ENCODE measurements at regions not wholly inside any gene's neighbourhood (a gene's known extent, or its start where the extent isn't known, plus 50 kb on each side); places are given as distances from the start of the nearest gene placed in this dataset.
"Not testable (repeated sequence)": the region's sequence is repeated elsewhere in the genome, so short reads cannot be mapped to it uniquely, and the experiment has no call there.

DNA sequence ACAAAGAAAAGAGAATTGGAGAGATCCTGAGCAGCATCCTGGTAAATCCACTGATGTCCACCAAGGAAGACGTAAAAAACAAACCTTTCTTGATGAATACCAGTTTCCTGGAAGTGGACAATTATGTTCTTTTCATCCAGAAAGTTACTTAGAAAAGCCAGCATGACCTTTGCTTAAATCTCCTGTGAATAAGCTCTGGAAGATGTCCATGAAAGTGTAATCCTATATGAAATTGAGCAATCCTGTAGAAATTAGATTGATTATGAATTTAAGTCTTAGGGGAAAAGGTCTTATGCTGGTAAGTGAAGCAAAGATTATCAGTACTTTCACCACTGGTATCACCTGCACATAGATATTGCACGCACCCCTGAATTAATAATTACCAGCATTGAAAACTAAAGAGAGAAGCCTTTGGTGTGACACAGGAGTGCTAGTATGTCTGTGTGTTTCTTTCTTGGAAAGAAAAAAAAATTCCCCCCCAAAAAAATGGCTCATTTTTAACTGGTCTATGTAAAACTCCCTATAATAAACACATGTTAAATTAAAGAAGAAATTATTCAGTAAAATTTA lies 164.5 kb upstream of the LHX8 start:
- Histone ChIP-seq H3K9me3 (ENCODE audit: control insufficient read depth, insufficient read depth, low read length) (no peaks in the 10 kb centered on the region), H3K27ac (ENCODE audit: low read depth, low read length) (no peak overlapping the region), H3K4me1 (ENCODE audit: control insufficient read depth, insufficient read depth, low read length) (no peaks in the 10 kb centered on the region), H3K27me3 (ENCODE audit: control insufficient read depth, insufficient read depth, low read length) (no peaks in the 10 kb centered on the region), H3K36me3 (ENCODE audit: control insufficient read depth, insufficient read depth, low read length) (no peaks in the 10 kb centered on the region), H3K4me3 (ENCODE audit: low read depth, low read length) (no peak overlapping the region)
- DNase-seq (ENCODE audit: low read depth in 4 of 6, low spot score in 6 of 6), result no peak
- WGBS (ENCODE audit: insufficient coverage), result no CpG with 5 or more reads among the region's 2 CpGs

DNA sequence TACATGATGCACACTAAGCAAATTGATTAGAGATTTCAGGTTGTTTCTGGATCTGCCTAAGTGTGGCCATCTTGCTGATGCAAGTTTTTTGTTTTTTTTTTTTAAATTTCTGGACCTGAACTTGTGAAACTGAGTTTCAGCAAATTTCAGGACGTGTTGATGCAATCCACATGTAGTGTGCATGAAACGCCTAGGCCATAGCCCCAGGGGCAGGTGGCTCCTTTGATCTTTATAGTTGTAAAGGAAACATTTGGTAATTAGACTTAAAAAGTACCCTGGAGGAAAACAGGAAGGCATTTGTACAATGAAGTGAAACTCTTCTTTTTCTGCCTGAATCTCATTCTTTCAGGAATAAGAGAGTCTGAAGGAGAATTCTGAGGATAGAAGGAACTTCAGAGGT lies 162.2 kb upstream of the LHX8 start:
- 36% methylated on average over 2 of the region's 2 CpGs for WGBS (ENCODE audit: insufficient coverage)

DNA sequence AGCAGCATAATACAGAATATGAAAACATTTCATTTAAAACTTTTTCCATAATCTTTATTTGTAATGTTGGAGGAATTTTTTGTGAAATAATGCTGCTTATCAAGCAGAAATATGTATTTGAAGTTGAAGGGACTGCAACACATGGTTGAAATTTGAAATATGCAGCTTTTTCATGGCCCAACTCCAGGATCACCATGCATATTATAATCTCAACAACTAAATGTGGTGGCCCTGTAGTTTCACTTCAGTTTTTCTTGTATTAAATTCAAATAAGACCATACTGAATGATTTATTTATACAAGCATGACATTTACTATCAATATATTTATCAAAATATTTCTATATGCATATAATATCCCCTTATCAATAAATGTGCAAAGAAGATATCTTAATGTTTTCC lies 157.7 kb upstream of the LHX8 start:
- H3K36me3 ChIP-seq (ENCODE audit: control insufficient read depth, insufficient read depth, low read length), result no peaks in the 10 kb centered on the region
- no peaks in the 10 kb centered on the region for H3K27me3 ChIP-seq (ENCODE audit: control insufficient read depth, insufficient read depth, low read length)
- H3K4me1 ChIP-seq (ENCODE audit: control insufficient read depth, insufficient read depth, low read length), result no peaks in the 10 kb centered on the region
- no peak overlapping the region for H3K4me3 ChIP-seq (ENCODE audit: low read depth, low read length)
- no peaks in the 10 kb centered on the region for H3K9me3 ChIP-seq (ENCODE audit: control insufficient read depth, insufficient read depth, low read length)
- no peak overlapping the region for H3K27ac ChIP-seq (ENCODE audit: low read depth, low read length)
- DNase-seq (ENCODE audit: low read depth in 4 of 6, low spot score in 6 of 6), result peak in 1 of 6 donors; percentile 32

More for the DNA sequence above, 162.2 kb upstream of the LHX8 start:
- Histone ChIP-seq H3K4me3 (ENCODE audit: low read depth, low read length) (no peak overlapping the region), H3K36me3 (ENCODE audit: control insufficient read depth, insufficient read depth, low read length) (no peaks in the 10 kb centered on the region), H3K27ac (ENCODE audit: low read depth, low read length) (no peak overlapping the region), H3K9me3 (ENCODE audit: control insufficient read depth, insufficient read depth, low read length) (no peaks in the 10 kb centered on the region), H3K27me3 (ENCODE audit: control insufficient read depth, insufficient read depth, low read length) (no peaks in the 10 kb centered on the region), H3K4me1 (ENCODE audit: control insufficient read depth, insufficient read depth, low read length) (no peaks in the 10 kb centered on the region)
- DNase-seq (ENCODE audit: low read depth in 4 of 6, low spot score in 6 of 6), result peak in 1 of 6 donors; percentile 24

DNA sequence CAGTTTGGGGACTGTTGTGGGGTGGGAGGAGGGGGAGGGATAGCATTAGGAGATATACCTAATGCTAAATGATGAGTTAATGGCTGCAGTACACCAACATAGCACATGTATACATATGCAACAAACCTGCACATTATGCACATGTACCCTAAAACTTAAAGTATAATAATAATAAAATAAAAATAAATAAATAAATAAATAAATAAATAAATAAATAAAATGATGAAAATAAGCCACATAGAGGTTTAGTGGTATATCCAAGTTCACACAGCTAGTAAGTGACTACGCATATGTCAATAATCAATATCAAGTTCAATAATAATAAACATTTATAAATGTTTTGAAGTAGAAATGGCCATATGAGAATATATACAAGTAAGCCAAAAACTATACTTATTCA lies 141.7 kb upstream of the LHX8 start:
- not testable (repeated sequence) for H3K9me3 ChIP-seq (ENCODE audit: control insufficient read depth, insufficient read depth, low read length); H3K27ac ChIP-seq (ENCODE audit: low read depth, low read length); H3K36me3 ChIP-seq (ENCODE audit: control insufficient read depth, insufficient read depth, low read length); DNase-seq (ENCODE audit: low read depth in 4 of 6, low spot score in 6 of 6); H3K27me3 ChIP-seq (ENCODE audit: control insufficient read depth, insufficient read depth, low read length); H3K4me3 ChIP-seq (ENCODE audit: low read depth, low read length); H3K4me1 ChIP-seq (ENCODE audit: control insufficient read depth, insufficient read depth, low read length)
- WGBS (ENCODE audit: insufficient coverage), result no CpG with 5 or more reads among the region's 1 CpG

DNA sequence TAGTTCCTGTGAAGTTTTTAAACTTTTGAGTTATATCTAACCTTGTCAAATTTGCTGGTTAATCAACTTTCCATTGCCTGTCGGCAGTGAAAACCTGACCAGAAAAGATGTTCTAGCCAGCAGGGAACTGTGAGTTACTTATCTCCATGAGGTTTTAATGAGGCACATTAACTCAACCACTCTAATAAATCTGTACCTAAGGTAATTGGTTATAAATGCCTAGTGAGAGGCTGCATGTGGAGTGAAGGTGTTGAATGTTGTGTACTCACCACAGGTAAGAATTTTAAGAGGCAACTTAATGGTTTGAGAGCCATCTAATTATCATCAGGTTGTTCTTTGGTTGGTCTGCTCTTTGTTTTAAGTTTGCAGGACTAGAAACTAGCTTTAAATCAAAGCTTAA lies 138.4 kb upstream of the LHX8 start:
- Histone ChIP-seq H3K27me3 (ENCODE audit: control insufficient read depth, insufficient read depth, low read length) (no peaks in the 10 kb centered on the region), H3K27ac (ENCODE audit: low read depth, low read length) (no peak overlapping the region), H3K9me3 (ENCODE audit: control insufficient read depth, insufficient read depth, low read length) (no peaks in the 10 kb centered on the region), H3K36me3 (ENCODE audit: control insufficient read depth, insufficient read depth, low read length) (no peaks in the 10 kb centered on the region), H3K4me3 (ENCODE audit: low read depth, low read length) (no peak overlapping the region), H3K4me1 (ENCODE audit: control insufficient read depth, insufficient read depth, low read length) (no peaks in the 10 kb centered on the region)
- peak in 1 of 6 donors; percentile 57 for DNase-seq (ENCODE audit: low read depth in 4 of 6, low spot score in 6 of 6)
- WGBS (ENCODE audit: insufficient coverage), result no CpG with 5 or more reads among the region's 1 CpG

DNA sequence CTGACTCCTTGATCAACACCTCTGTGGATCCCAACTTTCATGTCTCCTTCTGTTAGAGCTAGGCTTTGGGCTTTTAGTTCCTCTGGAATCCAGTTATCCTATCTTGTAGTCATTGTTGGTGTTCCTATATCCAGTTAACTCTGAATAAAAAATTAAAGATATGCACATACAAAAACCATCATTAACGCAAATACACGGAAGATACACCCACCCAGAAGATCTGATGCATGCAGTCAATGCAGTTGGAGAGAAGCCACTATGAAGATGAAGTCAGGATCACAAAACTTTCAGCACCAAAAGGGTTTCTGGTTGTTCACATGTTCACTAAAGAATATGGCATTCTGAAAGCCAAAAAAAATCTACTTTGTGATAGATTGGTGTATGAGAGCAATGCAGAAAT lies 123.6 kb upstream of the LHX8 start:
- Histone ChIP-seq H3K4me1 (ENCODE audit: control insufficient read depth, insufficient read depth, low read length) (no peaks in the 10 kb centered on the region), H3K4me3 (ENCODE audit: low read depth, low read length) (no peak overlapping the region), H3K27ac (ENCODE audit: low read depth, low read length) (no peak overlapping the region), H3K36me3 (ENCODE audit: control insufficient read depth, insufficient read depth, low read length) (no peaks in the 10 kb centered on the region), H3K9me3 (ENCODE audit: control insufficient read depth, insufficient read depth, low read length) (no peaks in the 10 kb centered on the region), H3K27me3 (ENCODE audit: control insufficient read depth, insufficient read depth, low read length) (no peaks in the 10 kb centered on the region)
- no peak for DNase-seq (ENCODE audit: low read depth in 4 of 6, low spot score in 6 of 6)
- WGBS (ENCODE audit: insufficient coverage), result 100% methylated on average over 2 of the region's 2 CpGs

DNA sequence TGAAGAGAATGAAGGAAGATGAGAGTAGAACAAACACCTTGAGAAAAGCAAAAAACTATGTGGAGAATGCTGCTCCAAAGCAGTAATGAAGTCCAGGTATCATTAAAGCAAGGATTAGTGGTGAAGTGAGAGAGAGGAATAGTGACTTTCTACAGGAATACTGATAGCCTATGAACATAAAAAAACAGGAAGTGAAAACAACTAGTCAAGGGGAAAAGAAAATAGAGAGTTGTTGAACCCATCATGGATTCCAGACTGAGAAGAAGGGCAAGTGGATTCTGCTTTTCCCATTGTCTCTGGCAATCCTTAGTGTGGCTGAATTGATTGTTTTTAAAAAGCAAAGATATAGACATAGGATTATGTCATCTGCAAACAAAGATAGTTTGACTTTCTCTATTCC lies 119.9 kb upstream of the LHX8 start:
- Histone ChIP-seq H3K9me3 (ENCODE audit: control insufficient read depth, insufficient read depth, low read length) (no peaks in the 10 kb centered on the region), H3K4me3 (ENCODE audit: low read depth, low read length) (no peak overlapping the region)

DNA sequence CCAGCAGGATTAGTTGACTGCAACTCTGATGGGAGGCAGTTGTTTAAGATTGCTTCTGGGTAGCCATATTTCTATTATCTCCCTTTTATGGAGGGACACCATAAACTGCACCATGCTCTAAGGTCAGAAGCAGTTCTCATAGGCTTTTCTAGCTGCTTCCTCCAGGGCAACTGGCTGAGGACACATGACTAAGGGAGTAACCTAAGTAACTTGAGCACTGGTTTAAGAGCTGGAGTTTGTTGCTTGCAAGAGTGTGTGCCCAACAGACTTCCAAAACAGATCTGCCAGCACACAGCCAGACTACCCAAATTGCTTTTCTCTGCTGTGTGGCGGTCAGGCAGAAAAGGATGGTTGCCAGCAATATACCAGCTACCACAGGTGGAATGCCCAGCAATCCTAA lies 111.2 kb upstream of the LHX8 start:
- Histone ChIP-seq H3K27me3 (ENCODE audit: control insufficient read depth, insufficient read depth, low read length) (no peaks in the 10 kb centered on the region), H3K27ac (ENCODE audit: low read depth, low read length) (no peak overlapping the region), H3K36me3 (ENCODE audit: control insufficient read depth, insufficient read depth, low read length) (no peaks in the 10 kb centered on the region), H3K9me3 (ENCODE audit: control insufficient read depth, insufficient read depth, low read length) (no peaks in the 10 kb centered on the region), H3K4me3 (ENCODE audit: low read depth, low read length) (no peak overlapping the region), H3K4me1 (ENCODE audit: control insufficient read depth, insufficient read depth, low read length) (no peaks in the 10 kb centered on the region)
- DNase-seq (ENCODE audit: low read depth in 4 of 6, low spot score in 6 of 6), result no peak
- WGBS (ENCODE audit: insufficient coverage), result 100% methylated on average over 1 of the region's 1 CpG

More for the DNA sequence above, 119.9 kb upstream of the LHX8 start:
- no peak for DNase-seq (ENCODE audit: low read depth in 4 of 6, low spot score in 6 of 6)
- no peak overlapping the region for H3K27ac ChIP-seq (ENCODE audit: low read depth, low read length)
- H3K36me3 ChIP-seq (ENCODE audit: control insufficient read depth, insufficient read depth, low read length), result no peaks in the 10 kb centered on the region
- no peaks in the 10 kb centered on the region for H3K27me3 ChIP-seq (ENCODE audit: control insufficient read depth, insufficient read depth, low read length)
- no peaks in the 10 kb centered on the region for H3K4me1 ChIP-seq (ENCODE audit: control insufficient read depth, insufficient read depth, low read length)

DNA sequence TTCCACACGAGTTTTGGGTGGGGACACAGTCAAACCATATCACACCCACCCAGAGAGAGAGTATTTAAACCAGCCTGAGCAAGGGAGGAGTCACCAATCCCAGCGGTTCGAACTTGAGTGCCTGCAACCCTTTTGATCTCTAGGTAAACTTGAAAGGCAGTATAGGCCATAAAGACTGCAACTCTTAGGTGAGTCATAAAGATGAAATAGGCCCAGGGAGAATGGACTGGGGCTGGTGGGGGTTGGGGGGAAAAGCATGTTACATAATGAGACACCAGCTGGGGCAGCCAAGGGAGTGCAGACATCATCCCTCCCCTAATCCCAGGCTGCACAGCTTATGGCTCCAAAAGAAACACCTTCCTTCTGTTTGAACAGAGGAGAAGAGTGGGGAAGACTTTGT lies 99.8 kb upstream of the LHX8 start:
- H3K9me3 ChIP-seq (ENCODE audit: control insufficient read depth, insufficient read depth, low read length), result peaks cover 1% of the 10 kb centered on the region
- no peak overlapping the region for H3K4me3 ChIP-seq (ENCODE audit: low read depth, low read length)
- H3K27me3 ChIP-seq (ENCODE audit: control insufficient read depth, insufficient read depth, low read length), result no peaks in the 10 kb centered on the region
- H3K4me1 ChIP-seq (ENCODE audit: control insufficient read depth, insufficient read depth, low read length), result no peaks in the 10 kb centered on the region
- H3K27ac ChIP-seq (ENCODE audit: low read depth, low read length), result no peak overlapping the region
- DNase-seq (ENCODE audit: low read depth in 4 of 6, low spot score in 6 of 6), result no peak
- WGBS (ENCODE audit: insufficient coverage), result no CpG with 5 or more reads among the region's 3 CpGs
- H3K36me3 ChIP-seq (ENCODE audit: control insufficient read depth, insufficient read depth, low read length), result no peaks in the 10 kb centered on the region

DNA sequence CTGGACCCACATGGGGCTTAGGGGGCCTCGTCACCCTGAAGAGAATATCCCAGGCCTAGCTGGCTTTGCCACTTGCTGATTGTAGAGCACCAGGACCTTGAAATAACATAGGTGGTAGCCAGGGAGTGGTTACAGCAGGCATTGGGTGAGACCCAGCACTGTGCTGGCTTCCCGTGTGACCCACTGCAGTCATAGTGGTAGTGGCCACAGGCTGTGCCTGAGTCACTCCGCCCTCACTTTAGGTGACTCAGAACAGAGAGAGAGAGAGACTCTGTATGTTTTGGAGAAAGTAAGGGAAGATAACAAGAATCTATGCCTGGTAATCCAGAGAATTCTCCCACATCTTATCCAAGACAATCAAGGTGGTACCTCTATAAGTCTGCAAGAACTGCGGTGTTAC lies 98.7 kb upstream of the LHX8 start:
- H3K27ac ChIP-seq (ENCODE audit: low read depth, low read length), result no peak overlapping the region
- no peak for DNase-seq (ENCODE audit: low read depth in 4 of 6, low spot score in 6 of 6)
- H3K4me3 ChIP-seq (ENCODE audit: low read depth, low read length), result no peak overlapping the region
- H3K4me1 ChIP-seq (ENCODE audit: control insufficient read depth, insufficient read depth, low read length), result no peaks in the 10 kb centered on the region
- no peaks in the 10 kb centered on the region for H3K27me3 ChIP-seq (ENCODE audit: control insufficient read depth, insufficient read depth, low read length)
- 80% methylated on average over 2 of the region's 4 CpGs for WGBS (ENCODE audit: insufficient coverage)
- peaks cover 1% of the 10 kb centered on the region for H3K9me3 ChIP-seq (ENCODE audit: control insufficient read depth, insufficient read depth, low read length)
- no peaks in the 10 kb centered on the region for H3K36me3 ChIP-seq (ENCODE audit: control insufficient read depth, insufficient read depth, low read length)
